ENCODE measurements at regions not wholly inside any gene's neighbourhood (a gene's known extent, or its start where the extent isn't known, plus 50 kb on each side); places are given as distances from the start of the nearest gene placed in this dataset.

DNA sequence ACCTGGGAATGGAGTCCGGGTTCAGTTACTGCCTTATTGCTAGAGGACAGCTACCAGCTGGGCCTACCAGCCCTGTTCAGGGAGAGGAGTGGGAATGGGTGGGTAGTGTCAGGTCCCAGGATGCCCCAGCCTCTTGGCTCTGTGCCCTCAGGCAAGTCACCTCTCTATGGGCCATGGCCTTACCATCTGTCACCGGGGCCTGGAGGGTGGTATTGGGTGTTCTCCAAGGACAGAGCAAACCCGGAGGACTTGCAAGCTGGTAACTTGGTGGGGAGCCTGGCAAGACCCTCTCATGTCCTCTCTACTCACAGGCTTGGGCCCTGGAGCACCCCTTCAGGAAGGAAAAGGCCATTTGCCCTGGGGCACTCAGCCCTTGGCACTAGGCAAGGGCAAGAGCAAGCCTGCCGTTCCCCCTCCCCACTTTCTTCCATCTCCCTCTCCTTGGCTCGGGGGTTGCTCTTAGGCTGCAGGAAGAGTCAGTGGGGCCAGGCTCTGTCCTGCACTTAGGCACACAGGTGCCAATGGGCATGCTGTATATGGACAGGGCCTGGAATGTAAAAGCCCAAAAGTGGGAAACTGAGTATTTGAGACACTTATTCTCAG, 170.0 kb upstream of the ZNF267 start:
- no peak for TF ChIP-seq POLR2AphosphoS5 (IDR thresholded peaks at IDR 0.05; ENCODE audit: low read depth)
- TF ChIP-seq, protein P1, sequence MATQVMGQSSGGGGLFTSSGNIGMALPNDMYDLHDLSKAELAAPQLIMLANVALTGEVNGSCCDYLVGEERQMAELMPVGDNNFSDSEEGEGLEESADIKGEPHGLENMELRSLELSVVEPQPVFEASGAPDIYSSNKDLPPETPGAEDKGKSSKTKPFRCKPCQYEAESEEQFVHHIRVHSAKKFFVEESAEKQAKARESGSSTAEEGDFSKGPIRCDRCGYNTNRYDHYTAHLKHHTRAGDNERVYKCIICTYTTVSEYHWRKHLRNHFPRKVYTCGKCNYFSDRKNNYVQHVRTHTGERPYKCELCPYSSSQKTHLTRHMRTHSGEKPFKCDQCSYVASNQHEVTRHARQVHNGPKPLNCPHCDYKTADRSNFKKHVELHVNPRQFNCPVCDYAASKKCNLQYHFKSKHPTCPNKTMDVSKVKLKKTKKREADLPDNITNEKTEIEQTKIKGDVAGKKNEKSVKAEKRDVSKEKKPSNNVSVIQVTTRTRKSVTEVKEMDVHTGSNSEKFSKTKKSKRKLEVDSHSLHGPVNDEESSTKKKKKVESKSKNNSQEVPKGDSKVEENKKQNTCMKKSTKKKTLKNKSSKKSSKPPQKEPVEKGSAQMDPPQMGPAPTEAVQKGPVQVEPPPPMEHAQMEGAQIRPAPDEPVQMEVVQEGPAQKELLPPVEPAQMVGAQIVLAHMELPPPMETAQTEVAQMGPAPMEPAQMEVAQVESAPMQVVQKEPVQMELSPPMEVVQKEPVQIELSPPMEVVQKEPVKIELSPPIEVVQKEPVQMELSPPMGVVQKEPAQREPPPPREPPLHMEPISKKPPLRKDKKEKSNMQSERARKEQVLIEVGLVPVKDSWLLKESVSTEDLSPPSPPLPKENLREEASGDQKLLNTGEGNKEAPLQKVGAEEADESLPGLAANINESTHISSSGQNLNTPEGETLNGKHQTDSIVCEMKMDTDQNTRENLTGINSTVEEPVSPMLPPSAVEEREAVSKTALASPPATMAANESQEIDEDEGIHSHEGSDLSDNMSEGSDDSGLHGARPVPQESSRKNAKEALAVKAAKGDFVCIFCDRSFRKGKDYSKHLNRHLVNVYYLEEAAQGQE (IDR thresholded peaks at IDR 0.05; ENCODE audit: insufficient replicate concordance, low read depth), result no peak
- TF ChIP-seq SPI1 (IDR thresholded peaks at IDR 0.05; ENCODE audit: borderline replicate concordance, low read depth), result no peak
- no peak for TF ChIP-seq GABPA (IDR thresholded peaks at IDR 0.05; ENCODE audit: low read depth)
- TF ChIP-seq, protein P2, sequence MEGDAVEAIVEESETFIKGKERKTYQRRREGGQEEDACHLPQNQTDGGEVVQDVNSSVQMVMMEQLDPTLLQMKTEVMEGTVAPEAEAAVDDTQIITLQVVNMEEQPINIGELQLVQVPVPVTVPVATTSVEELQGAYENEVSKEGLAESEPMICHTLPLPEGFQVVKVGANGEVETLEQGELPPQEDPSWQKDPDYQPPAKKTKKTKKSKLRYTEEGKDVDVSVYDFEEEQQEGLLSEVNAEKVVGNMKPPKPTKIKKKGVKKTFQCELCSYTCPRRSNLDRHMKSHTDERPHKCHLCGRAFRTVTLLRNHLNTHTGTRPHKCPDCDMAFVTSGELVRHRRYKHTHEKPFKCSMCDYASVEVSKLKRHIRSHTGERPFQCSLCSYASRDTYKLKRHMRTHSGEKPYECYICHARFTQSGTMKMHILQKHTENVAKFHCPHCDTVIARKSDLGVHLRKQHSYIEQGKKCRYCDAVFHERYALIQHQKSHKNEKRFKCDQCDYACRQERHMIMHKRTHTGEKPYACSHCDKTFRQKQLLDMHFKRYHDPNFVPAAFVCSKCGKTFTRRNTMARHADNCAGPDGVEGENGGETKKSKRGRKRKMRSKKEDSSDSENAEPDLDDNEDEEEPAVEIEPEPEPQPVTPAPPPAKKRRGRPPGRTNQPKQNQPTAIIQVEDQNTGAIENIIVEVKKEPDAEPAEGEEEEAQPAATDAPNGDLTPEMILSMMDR (IDR thresholded peaks at IDR 0.05; ENCODE audit: insufficient read depth, low read length), result no peak
- Histone ChIP-seq H3K27ac (replicated peaks) (no peak overlapping the region), H3K4me3 (replicated peaks; ENCODE audit: insufficient read depth, low read length) (no peak overlapping the region), H3K27me3 (ENCODE audit: insufficient read depth, poor library complexity, severe bottlenecking) (peaks cover 18% of the 10 kb centered on the region)
- DNase-seq (ENCODE audit: low read depth in 1 of 2, low spot score in 1 of 2), result no peak

DNA sequence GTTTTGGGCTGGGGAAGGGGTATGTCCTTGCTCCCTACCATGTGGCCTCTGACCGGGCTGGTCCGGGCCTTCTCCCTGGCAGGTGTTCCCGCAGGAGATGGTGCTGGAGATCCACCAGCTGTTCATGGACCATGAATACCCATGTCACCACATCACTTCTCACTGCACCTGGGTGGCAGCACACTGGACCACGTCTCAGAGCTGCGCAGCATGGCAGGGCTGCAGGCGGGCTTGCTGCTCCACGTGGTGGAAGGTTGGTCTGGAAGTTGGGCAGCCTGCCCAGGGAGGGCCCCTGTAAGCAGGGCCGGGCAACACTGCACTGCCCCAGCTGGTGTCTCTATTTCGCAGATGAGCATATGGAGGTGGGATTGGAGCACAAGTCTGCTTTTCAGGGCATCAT, 169.5 kb upstream of the ZNF267 start:
- H3K4me3 ChIP-seq (replicated peaks; ENCODE audit: insufficient read depth, low read length), result no peak overlapping the region
- peaks cover 18% of the 10 kb centered on the region for H3K27me3 ChIP-seq (ENCODE audit: insufficient read depth, poor library complexity, severe bottlenecking)
- H3K27ac ChIP-seq (replicated peaks), result no peak overlapping the region
- TF ChIP-seq GABPA (IDR thresholded peaks at IDR 0.05; ENCODE audit: low read depth), result no peak
- TF ChIP-seq, protein P2 (IDR thresholded peaks at IDR 0.05; ENCODE audit: insufficient read depth, low read length), result no peak
- DNase-seq (ENCODE audit: low read depth in 1 of 2, low spot score in 1 of 2), result no peak

DNA sequence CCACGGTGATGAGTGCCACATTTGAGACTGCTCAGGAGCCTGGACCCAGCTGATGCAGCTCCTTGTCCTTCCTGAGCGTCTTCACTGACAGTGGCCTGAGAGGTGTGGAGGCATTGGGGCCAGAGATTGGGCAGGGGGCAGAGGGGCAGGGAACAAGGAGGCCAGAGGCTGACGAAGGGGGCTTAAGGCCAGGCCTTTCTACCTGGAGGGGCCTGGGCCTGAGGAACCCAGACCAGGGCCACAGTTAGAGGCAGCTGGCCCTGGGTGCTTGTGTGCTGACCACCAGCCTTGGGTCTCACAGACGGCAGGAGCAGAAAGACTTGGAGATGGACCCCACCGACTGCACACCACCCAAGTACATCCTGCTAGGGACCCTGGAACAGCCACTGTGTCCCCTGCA, 168.2 kb upstream of the ZNF267 start:
- TF ChIP-seq GABPA (IDR thresholded peaks at IDR 0.05; ENCODE audit: low read depth) (no peak), SPI1 (IDR thresholded peaks at IDR 0.05; ENCODE audit: borderline replicate concordance, low read depth) (no peak)
- TF ChIP-seq, protein P1 (IDR thresholded peaks at IDR 0.05; ENCODE audit: insufficient replicate concordance, low read depth), result no peak
- Histone ChIP-seq H3K27me3 (ENCODE audit: insufficient read depth, poor library complexity, severe bottlenecking) (peaks cover 12% of the 10 kb centered on the region), H3K4me3 (replicated peaks; ENCODE audit: insufficient read depth, low read length) (no peak overlapping the region), H3K27ac (replicated peaks) (no peak overlapping the region)
- DNase-seq (ENCODE audit: low read depth in 1 of 2, low spot score in 1 of 2), result no peak

DNA sequence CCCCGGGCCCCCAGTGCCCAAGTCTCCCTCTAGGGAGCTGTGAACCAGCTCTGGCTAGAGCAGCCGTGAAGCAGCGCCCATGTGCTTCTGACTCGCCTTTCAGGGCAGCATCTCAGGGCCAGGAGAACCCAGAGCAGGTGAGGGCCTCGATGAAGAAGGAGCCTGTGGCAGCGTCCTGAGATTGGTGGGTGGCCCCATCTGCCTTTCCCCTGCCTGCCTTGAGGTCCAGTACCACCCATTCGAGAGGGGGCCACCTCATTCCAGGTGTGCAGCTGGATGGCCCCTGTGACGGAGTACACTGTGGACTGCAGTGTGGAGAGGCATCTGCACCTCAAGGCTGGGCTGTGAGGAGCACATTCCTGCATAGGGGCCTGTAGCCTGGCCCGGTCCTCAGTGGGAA, 167.3 kb upstream of the ZNF267 start:
- TF ChIP-seq, protein P2 (IDR thresholded peaks at IDR 0.05; ENCODE audit: insufficient read depth, low read length), result no peak
- Histone ChIP-seq H3K4me3 (replicated peaks; ENCODE audit: insufficient read depth, low read length) (no peak overlapping the region), H3K27ac (replicated peaks) (no peak overlapping the region), H3K27me3 (ENCODE audit: insufficient read depth, poor library complexity, severe bottlenecking) (peaks cover 4% of the 10 kb centered on the region)
- no peak for DNase-seq (ENCODE audit: low read depth in 1 of 2, low spot score in 1 of 2)
